ENCODE measurements at regions not wholly inside any gene's neighbourhood (a gene's known extent, or its start where the extent isn't known, plus 50 kb on each side); places are given as distances from the start of the nearest gene placed in this dataset.

- no peak for DNase-seq (ENCODE audit: low spot score in 2 of 2)
- no peaks in the 10 kb centered on the region for H3K27me3 ChIP-seq
- H3K4me1 ChIP-seq = no peaks in the 10 kb centered on the region
- no peaks in the 10 kb centered on the region for H3K36me3 ChIP-seq
- WGBS = 87% methylated on average over 3 of the region's 3 CpGs
- no peak overlapping the region for H3K4me3 ChIP-seq
- no peak for TF ChIP-seq POLR2A (IDR thresholded peaks at IDR 0.05)
- no peak for TF ChIP-seq EP300 (IDR thresholded peaks at IDR 0.05)
- no peaks in the 10 kb centered on the region for H3K9me3 ChIP-seq
- H3K27ac ChIP-seq = no peak overlapping the region
These were observed 107.4 kb upstream of the CDH11 start for GRCh38 chr16:65229191-65229662.

GRCh38 chr16:65227150-65227835, 105.4 kb upstream of the CDH11 start:
- Histone ChIP-seq H3K9me3 (no peaks in the 10 kb centered on the region), H3K27me3 (no peaks in the 10 kb centered on the region), H3K4me1 (no peaks in the 10 kb centered on the region), H3K4me3 (no peak overlapping the region), H3K36me3 (no peaks in the 10 kb centered on the region), H3K27ac (no peak overlapping the region)
- TF ChIP-seq CTCF (IDR thresholded peaks at IDR 0.05) (no peak), POLR2AphosphoS5 (IDR thresholded peaks at IDR 0.05) (no peak), POLR2A (IDR thresholded peaks at IDR 0.05) (no peak), EP300 (IDR thresholded peaks at IDR 0.05) (no peak)
- WGBS = 84% methylated on average over 1 of the region's 1 CpG
- DNase-seq (ENCODE audit: low spot score in 2 of 2) = no peak

GRCh38 chr16:65226077-65226476, 104.2 kb upstream of the CDH11 start:
- DNase-seq (ENCODE audit: low spot score in 2 of 2) = no peak
- Histone ChIP-seq H3K27me3 (no peaks in the 10 kb centered on the region), H3K27ac (no peak overlapping the region), H3K4me3 (no peak overlapping the region), H3K9me3 (no peaks in the 10 kb centered on the region), H3K36me3 (no peaks in the 10 kb centered on the region), H3K4me1 (no peaks in the 10 kb centered on the region)
- WGBS = 93% methylated on average over 1 of the region's 1 CpG
- no peak for TF ChIP-seq EP300 (IDR thresholded peaks at IDR 0.05)
- TF ChIP-seq CTCF (IDR thresholded peaks at IDR 0.05) = no peak
- no peak for TF ChIP-seq POLR2AphosphoS5 (IDR thresholded peaks at IDR 0.05)
- TF ChIP-seq POLR2A (IDR thresholded peaks at IDR 0.05) = no peak

GRCh38 chr16:65225488-65225887, 103.6 kb upstream of the CDH11 start:
- DNase-seq (ENCODE audit: low spot score in 2 of 2) = no peak
- Histone ChIP-seq H3K4me3 (no peak overlapping the region), H3K27ac (no peak overlapping the region), H3K9me3 (no peaks in the 10 kb centered on the region), H3K4me1 (no peaks in the 10 kb centered on the region), H3K27me3 (no peaks in the 10 kb centered on the region), H3K36me3 (no peaks in the 10 kb centered on the region)
- WGBS = 88% methylated on average over 5 of the region's 5 CpGs
- TF ChIP-seq POLR2AphosphoS5 (IDR thresholded peaks at IDR 0.05) (no peak), POLR2A (IDR thresholded peaks at IDR 0.05) (no peak), CTCF (IDR thresholded peaks at IDR 0.05) (no peak), EP300 (IDR thresholded peaks at IDR 0.05) (no peak)

- no peaks in the 10 kb centered on the region for H3K36me3 ChIP-seq
- no peak overlapping the region for H3K27ac ChIP-seq
- no peaks in the 10 kb centered on the region for H3K27me3 ChIP-seq
- H3K4me3 ChIP-seq = no peak overlapping the region
- TF ChIP-seq POLR2AphosphoS5 (IDR thresholded peaks at IDR 0.05) (no peak), EP300 (IDR thresholded peaks at IDR 0.05) (no peak), POLR2A (IDR thresholded peaks at IDR 0.05) (no peak), CTCF (IDR thresholded peaks at IDR 0.05) (no peak)
- H3K4me1 ChIP-seq = no peaks in the 10 kb centered on the region
- DNase-seq (ENCODE audit: low spot score in 2 of 2) = no peak
- 65% methylated on average over 1 of the region's 1 CpG for whole genome bisulfite sequencing
- H3K9me3 ChIP-seq = no peaks in the 10 kb centered on the region
These were observed 103.1 kb upstream of the CDH11 start for GRCh38 chr16:65224994-65225393.

Measured in suprapubic skin (tissue), 4 donors.